22Rv1 (cell line): ENCODE measurements at regions not wholly inside any gene's neighbourhood (a gene's known extent, or its start where the extent isn't known, plus 50 kb on each side); places are given as distances from the start of the nearest gene placed in this dataset.

Experiments
- ZFX ChIP-seq: fragments of 450-650 bp; IDR thresholded peaks from 2 replicates; pipeline ENCODE4 v1.6.1; 2017; ENCODE audit warnings: antibody characterized with exemption, borderline replicate concordance
- TF ChIP-seq, protein P1 (sequence below): fragments of 450-650 bp; IDR thresholded peaks from 2 replicates; pipeline ENCODE4 v1.5.1; 2017; ENCODE audit warnings: mild to moderate bottlenecking

GRCh38 chr7:41612798-41613197 is 90.1 kb downstream of the INHBA start:
- TF ChIP-seq, protein P1, sequence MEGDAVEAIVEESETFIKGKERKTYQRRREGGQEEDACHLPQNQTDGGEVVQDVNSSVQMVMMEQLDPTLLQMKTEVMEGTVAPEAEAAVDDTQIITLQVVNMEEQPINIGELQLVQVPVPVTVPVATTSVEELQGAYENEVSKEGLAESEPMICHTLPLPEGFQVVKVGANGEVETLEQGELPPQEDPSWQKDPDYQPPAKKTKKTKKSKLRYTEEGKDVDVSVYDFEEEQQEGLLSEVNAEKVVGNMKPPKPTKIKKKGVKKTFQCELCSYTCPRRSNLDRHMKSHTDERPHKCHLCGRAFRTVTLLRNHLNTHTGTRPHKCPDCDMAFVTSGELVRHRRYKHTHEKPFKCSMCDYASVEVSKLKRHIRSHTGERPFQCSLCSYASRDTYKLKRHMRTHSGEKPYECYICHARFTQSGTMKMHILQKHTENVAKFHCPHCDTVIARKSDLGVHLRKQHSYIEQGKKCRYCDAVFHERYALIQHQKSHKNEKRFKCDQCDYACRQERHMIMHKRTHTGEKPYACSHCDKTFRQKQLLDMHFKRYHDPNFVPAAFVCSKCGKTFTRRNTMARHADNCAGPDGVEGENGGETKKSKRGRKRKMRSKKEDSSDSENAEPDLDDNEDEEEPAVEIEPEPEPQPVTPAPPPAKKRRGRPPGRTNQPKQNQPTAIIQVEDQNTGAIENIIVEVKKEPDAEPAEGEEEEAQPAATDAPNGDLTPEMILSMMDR: no peak
- TF ChIP-seq ZFX: no peak
